ENCODE measurements at regions not wholly inside any gene's neighbourhood (a gene's known extent, or its start where the extent isn't known, plus 50 kb on each side); places are given as distances from the start of the nearest gene placed in this dataset.

DNA sequence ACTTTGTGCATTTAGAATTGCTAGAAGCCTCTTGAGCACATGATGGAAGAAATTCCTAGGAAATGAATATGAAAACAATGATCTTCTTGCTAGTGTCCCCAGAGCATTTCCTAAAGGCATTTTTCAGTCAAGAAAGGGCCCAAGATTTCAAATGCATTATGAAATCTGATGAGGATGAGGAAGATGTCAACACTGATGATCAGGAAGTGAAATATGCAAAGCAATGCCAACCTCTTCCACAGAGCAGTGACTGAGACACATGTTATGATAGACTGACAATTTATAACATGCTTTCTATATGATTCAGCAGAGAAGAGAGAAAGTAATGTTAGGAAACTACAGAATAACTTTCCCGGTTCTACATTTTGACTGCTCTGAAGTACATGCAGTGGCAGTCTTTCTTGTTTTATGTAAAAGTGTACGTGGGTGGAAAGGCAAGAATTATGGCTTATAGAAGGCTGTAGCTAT is 859.1 kb upstream of the GOT2 start:
- H3K27me3 ChIP-seq (replicated peaks; ENCODE audit: control insufficient read depth, insufficient read depth, low read length), result no peaks in the 10 kb centered on the region
- H3K4me1 ChIP-seq (ENCODE audit: control insufficient read depth, insufficient read depth, low read length), result peaks cover 24% of the 10 kb centered on the region
- no peaks in the 10 kb centered on the region for H3K36me3 ChIP-seq (ENCODE audit: control insufficient read depth, insufficient read depth, low read length, severe bottlenecking)
- DNase-seq (ENCODE audit: low read depth), result peak; percentile 74
- peak overlapping the region; percentile 25 for H3K9ac ChIP-seq (ENCODE audit: low read length)
- no peaks in the 10 kb centered on the region for H3K9me3 ChIP-seq (ENCODE audit: control insufficient read depth, low read length)
- H3K4me3 ChIP-seq (ENCODE audit: low read length), result peak overlapping the region; percentile 51

DNA sequence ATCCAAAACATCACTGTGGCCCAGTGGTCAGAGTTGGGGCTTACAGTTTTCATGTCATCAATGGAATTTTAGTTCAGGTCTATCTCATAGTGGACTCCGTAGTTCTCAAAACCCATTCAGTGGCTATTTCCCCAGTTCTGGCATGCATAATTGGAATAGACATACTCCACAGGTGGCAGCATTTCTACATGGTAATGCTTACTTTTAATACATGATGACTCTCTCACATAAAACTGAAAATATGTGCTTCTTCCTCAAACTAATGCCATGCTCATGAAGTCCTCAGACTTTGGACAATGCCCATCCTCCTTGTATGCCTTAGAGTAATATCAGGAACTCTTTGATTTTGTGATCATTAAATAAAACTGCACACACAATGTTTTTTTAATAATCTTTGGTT is 857.4 kb upstream of the GOT2 start:
- Histone ChIP-seq H3K4me3 (ENCODE audit: low read length) (no peak overlapping the region), H3K4me1 (ENCODE audit: control insufficient read depth, insufficient read depth, low read length) (peaks cover 15% of the 10 kb centered on the region), H3K27me3 (replicated peaks; ENCODE audit: control insufficient read depth, insufficient read depth, low read length) (no peaks in the 10 kb centered on the region), H3K36me3 (ENCODE audit: control insufficient read depth, insufficient read depth, low read length, severe bottlenecking) (no peaks in the 10 kb centered on the region), H3K9ac (ENCODE audit: low read length) (no peak overlapping the region), H3K9me3 (ENCODE audit: control insufficient read depth, low read length) (no peaks in the 10 kb centered on the region)
- peak; percentile 27 for DNase-seq (ENCODE audit: low read depth)

DNA sequence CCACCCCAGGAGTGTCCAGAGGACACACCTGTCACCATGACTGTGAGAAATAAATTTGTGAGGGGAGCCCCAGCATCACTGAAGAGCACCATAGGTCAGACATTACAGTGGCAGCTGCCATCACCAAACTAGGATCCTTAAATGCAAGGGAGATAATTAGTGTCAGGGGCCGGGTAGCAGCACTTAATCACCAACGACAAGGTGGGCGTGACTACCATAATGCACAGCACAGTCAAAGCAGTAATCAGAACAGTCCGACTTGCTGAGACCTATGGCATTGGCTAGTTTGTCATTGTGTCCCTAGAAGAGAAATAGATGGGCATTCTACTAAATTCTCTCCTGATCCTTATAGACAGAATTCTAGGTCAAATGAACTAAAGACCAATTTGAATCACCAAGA is 856.7 kb upstream of the GOT2 start:
- H3K9me3 ChIP-seq (ENCODE audit: control insufficient read depth, low read length), result no peaks in the 10 kb centered on the region
- DNase-seq (ENCODE audit: low read depth), result no peak
- H3K27me3 ChIP-seq (replicated peaks; ENCODE audit: control insufficient read depth, insufficient read depth, low read length), result no peaks in the 10 kb centered on the region
- peaks cover 15% of the 10 kb centered on the region for H3K4me1 ChIP-seq (ENCODE audit: control insufficient read depth, insufficient read depth, low read length)
- H3K36me3 ChIP-seq (ENCODE audit: control insufficient read depth, insufficient read depth, low read length, severe bottlenecking), result no peaks in the 10 kb centered on the region
- no peak overlapping the region for H3K4me3 ChIP-seq (ENCODE audit: low read length)
- no peak overlapping the region for H3K9ac ChIP-seq (ENCODE audit: low read length)

DNA sequence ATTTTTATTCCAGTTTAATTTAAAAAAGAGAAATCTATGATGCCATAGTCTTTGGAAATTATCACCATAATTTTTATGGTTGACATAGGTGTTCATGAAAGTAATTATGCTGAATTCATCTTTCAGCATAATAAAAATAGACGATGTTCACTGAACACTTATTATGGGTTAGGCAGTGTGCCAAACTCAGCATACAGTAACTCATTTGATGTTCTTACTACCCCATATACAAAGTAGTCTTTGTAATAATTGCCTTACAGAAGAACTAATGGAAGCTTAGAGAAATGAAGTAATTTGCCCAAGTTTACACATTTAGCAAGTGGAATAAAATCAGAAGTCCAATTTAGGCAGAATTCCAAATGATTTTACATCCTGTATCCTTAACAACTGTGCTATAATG is 852.2 kb upstream of the GOT2 start:
- Histone ChIP-seq H3K4me3 (ENCODE audit: low read length) (no peak overlapping the region), H3K9me3 (ENCODE audit: control insufficient read depth, low read length) (no peaks in the 10 kb centered on the region), H3K36me3 (ENCODE audit: control insufficient read depth, insufficient read depth, low read length, severe bottlenecking) (no peaks in the 10 kb centered on the region), H3K4me1 (ENCODE audit: control insufficient read depth, insufficient read depth, low read length) (no peaks in the 10 kb centered on the region), H3K27me3 (replicated peaks; ENCODE audit: control insufficient read depth, insufficient read depth, low read length) (no peaks in the 10 kb centered on the region), H3K9ac (ENCODE audit: low read length) (no peak overlapping the region)
- DNase-seq (ENCODE audit: low read depth), result no peak

DNA sequence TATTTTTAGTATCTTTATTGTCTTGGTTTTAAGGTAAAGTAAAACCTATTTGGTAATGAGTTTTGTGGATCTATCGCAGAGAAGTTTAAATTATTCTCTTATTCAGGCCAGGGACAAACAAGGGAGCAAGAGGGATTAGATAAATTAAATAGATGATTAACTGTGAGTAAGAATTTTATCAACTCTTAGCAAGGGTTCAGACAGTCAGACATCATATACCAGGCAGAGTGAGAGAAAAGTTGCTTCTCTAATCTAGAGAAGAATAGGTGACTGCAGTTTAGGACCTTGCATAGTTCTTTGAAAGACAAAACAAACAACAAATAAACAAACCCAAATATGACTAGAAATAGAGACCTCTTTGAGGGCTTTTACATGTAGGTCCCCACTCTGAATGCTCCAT is 840.2 kb upstream of the GOT2 start:
- Histone ChIP-seq H3K9me3 (ENCODE audit: control insufficient read depth, low read length) (no peaks in the 10 kb centered on the region), H3K9ac (ENCODE audit: low read length) (no peak overlapping the region), H3K4me3 (ENCODE audit: low read length) (no peak overlapping the region), H3K36me3 (ENCODE audit: control insufficient read depth, insufficient read depth, low read length, severe bottlenecking) (no peaks in the 10 kb centered on the region), H3K4me1 (ENCODE audit: control insufficient read depth, insufficient read depth, low read length) (no peaks in the 10 kb centered on the region), H3K27me3 (replicated peaks; ENCODE audit: control insufficient read depth, insufficient read depth, low read length) (no peaks in the 10 kb centered on the region)
- no peak for DNase-seq (ENCODE audit: low read depth)

DNA sequence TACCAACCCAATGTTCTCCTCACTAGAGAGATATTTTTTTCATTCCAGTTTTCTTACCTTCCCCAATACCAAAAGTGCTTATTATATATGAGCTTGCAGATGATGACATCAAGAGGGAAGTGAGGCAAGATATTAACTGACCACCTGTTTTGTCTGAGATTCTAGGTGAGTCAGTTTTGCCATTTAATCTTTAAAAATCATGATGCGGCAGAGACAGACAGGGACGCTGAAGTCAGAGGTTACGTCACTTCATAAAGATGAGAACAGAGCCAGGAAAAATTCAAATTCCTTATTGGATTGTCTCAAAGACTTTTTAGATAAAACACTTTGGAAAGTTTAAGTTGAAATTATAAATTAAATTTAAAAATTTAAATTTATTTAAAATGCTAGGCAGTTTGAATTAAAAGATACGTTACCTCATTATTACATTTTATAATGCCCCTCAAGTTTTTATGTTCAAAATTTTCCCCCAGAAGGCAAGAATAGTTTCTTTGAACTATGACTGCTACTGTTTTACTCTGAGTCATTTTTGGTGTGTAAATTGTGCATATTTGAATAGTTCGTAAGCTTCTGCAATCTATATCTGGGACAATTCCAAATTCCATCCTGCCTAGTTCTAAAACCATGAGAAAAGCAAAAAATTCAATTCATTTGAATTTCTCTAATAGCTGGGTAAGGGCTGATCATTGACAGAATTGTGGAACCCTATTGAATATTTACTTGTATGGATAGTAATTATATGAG is 839.6 kb upstream of the GOT2 start:
- H3K9me3 ChIP-seq (ENCODE audit: control insufficient read depth, low read length), result no peaks in the 10 kb centered on the region

DNA sequence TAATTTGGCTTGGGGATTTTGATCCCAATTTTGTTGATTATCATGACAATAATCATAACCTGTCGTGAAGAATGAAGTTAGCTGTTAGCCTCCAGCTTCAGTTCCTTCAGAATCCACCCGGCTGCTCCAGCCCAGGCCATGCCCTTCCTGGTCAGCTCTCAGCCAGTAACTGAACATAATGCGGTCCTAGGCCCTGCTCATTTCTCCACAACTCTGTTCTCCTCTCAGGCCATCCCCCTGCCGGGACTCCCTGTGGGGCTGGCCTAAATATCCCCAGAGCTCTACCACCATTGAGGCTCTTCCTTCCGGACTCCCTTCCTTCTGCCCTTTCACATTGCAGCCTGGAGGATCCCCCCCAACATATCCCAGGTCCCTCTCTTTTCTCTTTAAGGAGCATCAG is 833.4 kb upstream of the GOT2 start:
- Histone ChIP-seq H3K4me1 (ENCODE audit: control insufficient read depth, insufficient read depth, low read length) (peaks cover 4% of the 10 kb centered on the region), H3K36me3 (ENCODE audit: control insufficient read depth, insufficient read depth, low read length, severe bottlenecking) (no peaks in the 10 kb centered on the region), H3K27me3 (replicated peaks; ENCODE audit: control insufficient read depth, insufficient read depth, low read length) (no peaks in the 10 kb centered on the region), H3K9ac (ENCODE audit: low read length) (no peak overlapping the region), H3K4me3 (ENCODE audit: low read length) (no peak overlapping the region), H3K9me3 (ENCODE audit: control insufficient read depth, low read length) (no peaks in the 10 kb centered on the region)
- no peak for DNase-seq (ENCODE audit: low read depth)

More for the DNA sequence above, 839.6 kb upstream of the GOT2 start:
- peak; percentile 70 for DNase-seq (ENCODE audit: low read depth)
- H3K36me3 ChIP-seq (ENCODE audit: control insufficient read depth, insufficient read depth, low read length, severe bottlenecking), result no peaks in the 10 kb centered on the region
- no peak overlapping the region for H3K9ac ChIP-seq (ENCODE audit: low read length)
- no peaks in the 10 kb centered on the region for H3K4me1 ChIP-seq (ENCODE audit: control insufficient read depth, insufficient read depth, low read length)
- H3K4me3 ChIP-seq (ENCODE audit: low read length), result no peak overlapping the region
- H3K27me3 ChIP-seq (replicated peaks; ENCODE audit: control insufficient read depth, insufficient read depth, low read length), result no peaks in the 10 kb centered on the region

DNA sequence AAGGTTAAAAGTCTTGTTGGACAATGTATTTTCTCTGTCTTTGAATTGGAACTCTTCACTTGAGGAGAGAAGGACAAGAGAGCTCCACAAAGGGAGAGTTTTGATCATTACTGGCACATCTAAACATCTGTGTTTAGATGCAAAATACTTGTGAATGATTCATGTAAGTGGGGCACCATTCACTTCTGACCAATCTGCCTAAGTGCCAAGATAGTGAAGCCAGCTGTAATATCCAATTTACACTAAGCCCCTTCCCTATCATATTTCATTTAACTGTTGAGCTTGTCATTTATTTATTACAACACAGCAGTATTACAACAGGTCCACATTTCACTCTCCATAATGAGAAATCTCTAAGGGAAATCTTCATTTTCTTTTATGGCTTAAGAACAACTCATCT is 832.3 kb upstream of the GOT2 start:
- no peaks in the 10 kb centered on the region for H3K36me3 ChIP-seq (ENCODE audit: control insufficient read depth, insufficient read depth, low read length, severe bottlenecking)
- no peaks in the 10 kb centered on the region for H3K9me3 ChIP-seq (ENCODE audit: control insufficient read depth, low read length)
- H3K4me1 ChIP-seq (ENCODE audit: control insufficient read depth, insufficient read depth, low read length), result peaks cover 4% of the 10 kb centered on the region
- peak; percentile 21 for DNase-seq (ENCODE audit: low read depth)
- no peaks in the 10 kb centered on the region for H3K27me3 ChIP-seq (replicated peaks; ENCODE audit: control insufficient read depth, insufficient read depth, low read length)
- no peak overlapping the region for H3K9ac ChIP-seq (ENCODE audit: low read length)
- no peak overlapping the region for H3K4me3 ChIP-seq (ENCODE audit: low read length)

DNA sequence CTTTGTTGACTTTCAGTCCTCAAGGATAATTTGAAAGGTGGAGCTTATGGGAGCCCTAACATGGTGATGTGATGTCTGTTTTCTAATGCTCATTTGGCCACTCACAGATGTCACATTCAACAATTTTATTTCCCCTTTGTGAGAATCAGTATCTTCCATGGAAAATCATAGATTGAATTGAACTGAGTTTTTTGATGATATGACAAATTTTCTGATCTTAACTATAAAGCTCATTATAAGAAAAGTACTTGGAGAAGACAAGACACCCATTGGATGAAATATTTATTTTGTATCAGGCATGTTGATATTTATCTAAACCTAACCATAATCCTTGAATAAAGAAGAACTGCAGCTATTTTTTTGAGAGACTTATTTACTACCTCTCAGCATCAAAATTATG is 824.6 kb upstream of the GOT2 start:
- no peaks in the 10 kb centered on the region for H3K36me3 ChIP-seq (ENCODE audit: control insufficient read depth, insufficient read depth, low read length, severe bottlenecking)
- H3K4me1 ChIP-seq (ENCODE audit: control insufficient read depth, insufficient read depth, low read length), result no peaks in the 10 kb centered on the region
- H3K9ac ChIP-seq (ENCODE audit: low read length), result no peak overlapping the region
- H3K4me3 ChIP-seq (ENCODE audit: low read length), result no peak overlapping the region
- no peaks in the 10 kb centered on the region for H3K9me3 ChIP-seq (ENCODE audit: control insufficient read depth, low read length)
- H3K27me3 ChIP-seq (replicated peaks; ENCODE audit: control insufficient read depth, insufficient read depth, low read length), result no peaks in the 10 kb centered on the region
- no peak for DNase-seq (ENCODE audit: low read depth)

DNA sequence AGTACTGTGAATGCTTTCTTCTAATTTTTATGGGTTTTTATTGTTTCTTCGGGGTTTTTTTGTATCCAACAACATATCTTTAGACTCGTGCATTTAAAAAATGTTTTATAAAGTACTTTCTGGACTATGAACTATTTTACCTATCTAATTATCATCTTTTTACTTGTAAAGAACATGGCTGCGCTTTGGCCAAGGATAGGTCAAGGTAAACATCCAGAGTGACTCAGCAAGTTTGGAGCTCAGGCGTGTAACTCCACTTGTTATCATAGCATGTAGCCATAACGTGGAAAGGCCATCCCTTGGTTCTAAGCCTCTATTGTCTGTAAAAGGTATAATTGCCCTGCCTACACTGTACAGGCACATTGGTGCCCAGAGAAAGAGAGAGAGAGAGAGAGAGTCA is 818.0 kb upstream of the GOT2 start:
- Histone ChIP-seq H3K4me1 (ENCODE audit: control insufficient read depth, insufficient read depth, low read length) (no peaks in the 10 kb centered on the region), H3K9ac (ENCODE audit: low read length) (no peak overlapping the region), H3K27me3 (replicated peaks; ENCODE audit: control insufficient read depth, insufficient read depth, low read length) (no peaks in the 10 kb centered on the region), H3K9me3 (ENCODE audit: control insufficient read depth, low read length) (no peaks in the 10 kb centered on the region), H3K36me3 (ENCODE audit: control insufficient read depth, insufficient read depth, low read length, severe bottlenecking) (no peaks in the 10 kb centered on the region), H3K4me3 (ENCODE audit: low read length) (no peak overlapping the region)
- no peak for DNase-seq (ENCODE audit: low read depth)

DNA sequence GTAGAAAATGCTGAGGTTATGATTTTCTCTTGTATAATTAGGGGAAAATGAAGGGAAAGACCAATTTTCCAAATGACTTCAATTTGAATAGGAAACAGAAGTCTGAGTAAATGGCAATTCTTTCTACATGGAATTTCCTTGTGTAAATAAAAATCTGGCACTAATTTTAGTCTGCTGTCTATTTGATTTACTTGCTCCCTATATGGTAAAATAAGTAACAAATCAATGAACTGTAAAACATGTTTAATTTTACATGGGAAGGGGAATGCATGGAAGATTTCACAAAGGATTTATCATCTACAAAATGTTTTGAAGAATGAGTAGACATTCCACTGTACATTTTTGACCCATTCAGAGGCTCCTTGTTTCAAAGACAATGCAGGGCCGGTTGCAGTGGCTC is 811.6 kb upstream of the GOT2 start:
- Histone ChIP-seq H3K4me1 (ENCODE audit: control insufficient read depth, insufficient read depth, low read length) (no peaks in the 10 kb centered on the region), H3K4me3 (ENCODE audit: low read length) (no peak overlapping the region), H3K9me3 (ENCODE audit: control insufficient read depth, low read length) (no peaks in the 10 kb centered on the region), H3K9ac (ENCODE audit: low read length) (no peak overlapping the region), H3K36me3 (ENCODE audit: control insufficient read depth, insufficient read depth, low read length, severe bottlenecking) (no peaks in the 10 kb centered on the region), H3K27me3 (replicated peaks; ENCODE audit: control insufficient read depth, insufficient read depth, low read length) (no peaks in the 10 kb centered on the region)
- DNase-seq (ENCODE audit: low read depth), result no peak

DNA sequence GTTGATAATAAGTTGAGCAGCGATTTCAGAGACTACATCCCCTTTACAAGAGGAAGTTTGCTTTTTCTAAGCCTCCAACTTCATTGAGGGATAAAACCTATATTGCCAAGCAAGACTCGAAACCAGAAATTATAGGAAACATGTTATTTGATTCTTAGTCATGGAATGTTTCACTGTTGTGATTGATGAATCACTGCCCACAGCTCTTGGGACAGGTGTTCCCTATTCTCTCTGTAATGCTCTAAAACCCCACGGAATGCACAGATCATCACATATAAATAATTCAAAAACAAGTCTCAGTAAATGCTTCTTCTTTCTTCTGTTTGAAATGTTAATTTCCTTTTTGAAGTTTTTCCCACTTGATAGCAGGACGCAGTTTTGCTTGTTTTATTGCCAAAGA is 809.5 kb upstream of the GOT2 start:
- Histone ChIP-seq H3K9ac (ENCODE audit: low read length) (no peak overlapping the region), H3K9me3 (ENCODE audit: control insufficient read depth, low read length) (no peaks in the 10 kb centered on the region), H3K4me1 (ENCODE audit: control insufficient read depth, insufficient read depth, low read length) (no peaks in the 10 kb centered on the region), H3K27me3 (replicated peaks; ENCODE audit: control insufficient read depth, insufficient read depth, low read length) (no peaks in the 10 kb centered on the region), H3K4me3 (ENCODE audit: low read length) (no peak overlapping the region), H3K36me3 (ENCODE audit: control insufficient read depth, insufficient read depth, low read length, severe bottlenecking) (no peaks in the 10 kb centered on the region)
- peak; percentile 25 for DNase-seq (ENCODE audit: low read depth)

Measured in adipocyte (in vitro differentiated cells).